PC-3 (cell line): ENCODE measurements at regions not wholly inside any gene's neighbourhood (a gene's known extent, or its start where the extent isn't known, plus 50 kb on each side); places are given as distances from the start of the nearest gene placed in this dataset.

ENCODE experiments used
- ATAC-seq: fragments of 200-7000 bp; cut with Tn5 transposase; 2 replicates; pipeline ENCODE4 v1.9.1; 2020; ENCODE audit warnings: mild to moderate bottlenecking, moderate library complexity
- BruUV-seq: library from RNA; stranded (reverse); fragments of 400-500 nt; replicated peaks from 2 replicates; lab custom pipeline; 2021; lab: Mats Ljungman, UMichigan
- CTCF ChIA-PET: fragments of 300-600 bp; sonication (Branson Sonifier 250); formaldehyde crosslinking; loops from one replicate; lab custom pipeline; 2022; ENCODE audit warnings: antibody characterized with exemption; lab: Charles Lee
- POLR2A ChIA-PET: fragments of 300-600 bp; sonication (Branson Sonifier 250); formaldehyde crosslinking; loops from one replicate; lab custom pipeline; 2022; ENCODE audit warnings: antibody characterized with exemption; ENCODE audit not compliant: unreplicated experiment; lab: Charles Lee
- DNase-seq: peaks from one replicate; pipeline ENCODE4 v3.0.0-alpha.2; 2015
- H2AFZ ChIP-seq: fragments of 300-600 bp; sonication (generic); 2 replicates; pipeline ENCODE4 v1.6.0; 2016; ENCODE audit warnings: antibody characterized with exemption, low read length
- H3F3A ChIP-seq: fragments of 300-600 bp; sonication (generic); one replicate; pipeline ENCODE4 v1.6.0; 2017; ENCODE audit warnings: antibody characterized with exemption, low read length, control low read depth, mild to moderate bottlenecking; ENCODE audit not compliant: unreplicated experiment
- H3K27ac ChIP-seq: fragments of 300-600 bp; sonication (generic); 2 replicates; pipeline ENCODE4 v1.5.1; 2016; ENCODE audit warnings: mild to moderate bottlenecking, low read length
- H3K27me3 ChIP-seq: fragments of 300-600 bp; sonication (generic); 2 replicates; pipeline ENCODE4 v1.6.1; 2016; ENCODE audit warnings: low read length, mixed read lengths
- H3K36me3 ChIP-seq: fragments of 300-600 bp; sonication (generic); 2 replicates; pipeline ENCODE4 v1.6.1; 2016; ENCODE audit warnings: low read depth, mixed run types, low read length, mixed read lengths
- H3K4me1 ChIP-seq: fragments of 300-600 bp; sonication (generic); 2 replicates; pipeline ENCODE4 v1.5.1; 2016; ENCODE audit warnings: low read length; ENCODE audit not compliant: insufficient read depth
- H3K4me2 ChIP-seq: fragments of 300-600 bp; sonication (generic); 2 replicates; pipeline ENCODE4 v1.6.0; 2016; ENCODE audit warnings: low read length
- H3K4me3 ChIP-seq: fragments of 300-600 bp; sonication (generic); 2 replicates; pipeline ENCODE4 v1.5.1; 2016; ENCODE audit warnings: mild to moderate bottlenecking, low read length, mixed read lengths
- H3K79me2 ChIP-seq: fragments of 300-600 bp; sonication (generic); 2 replicates; pipeline ENCODE4 v1.6.1; 2017; ENCODE audit warnings: low read length, mixed read lengths
- H3K9ac ChIP-seq: fragments of 300-600 bp; sonication (generic); 2 replicates; pipeline ENCODE4 v1.6.0; 2016; ENCODE audit warnings: mild to moderate bottlenecking, low read length
- H3K9me2 ChIP-seq: fragments of 300-600 bp; sonication (generic); replicated peaks from 2 replicates; pipeline ENCODE4 v1.6.1; 2016; ENCODE audit warnings: mixed run types, low read length, mixed read lengths
- H3K9me3 ChIP-seq: fragments of 300-600 bp; sonication (generic); 2 replicates; pipeline ENCODE4 v1.6.1; 2016; ENCODE audit warnings: low read length, mixed read lengths
- H4K20me1 ChIP-seq: fragments of 300-600 bp; sonication (generic); 2 replicates; pipeline ENCODE4 v1.6.1; 2016; ENCODE audit warnings: low read length, mixed read lengths
- CTCF ChIP-seq: fragments of 300-600 bp; sonication (generic); conservative IDR thresholded peaks from 2 replicates; pipeline ENCODE4 v1.5.1; 2017; ENCODE audit warnings: antibody characterized with exemption, low read depth, mild to moderate bottlenecking, low read length
- EZH2 ChIP-seq: fragments of 300-600 bp; sonication (generic); IDR thresholded peaks from one replicate; pipeline ENCODE4 v1.6.1; 2017; ENCODE audit warnings: antibody characterized with exemption, mild to moderate bottlenecking, low read length; ENCODE audit not compliant: unreplicated experiment
- EZH2phosphoT487 ChIP-seq: fragments of 300-600 bp; sonication (generic); IDR thresholded peaks from 2 replicates; pipeline ENCODE4 v1.6.1; 2018; ENCODE audit warnings: mild to moderate bottlenecking, antibody characterized with exemption, low read length, borderline replicate concordance
- intact Hi-C: fragments of 100-400 bp; cut with micrococcal nuclease; formaldehyde crosslinking; loops from 2 replicates; pipeline ENCODE4 v1.9.0; 2023

- H4K20me1 ChIP-seq = no peaks in the 10 kb centered on the region
- H3F3A ChIP-seq = no peaks in the 10 kb centered on the region
- no peak overlapping the region for H3K4me2 ChIP-seq
- intact Hi-C loops = no loop called here
- no peak overlapping the region for H2AFZ ChIP-seq
- DNase-seq = no peak
- no peaks in the 10 kb centered on the region for H3K79me2 ChIP-seq
- ATAC-seq = no peak
- H3K9ac ChIP-seq = no peak overlapping the region
- TF ChIP-seq EZH2phosphoT487 = no peak
- no peak for TF ChIP-seq CTCF
- no peak for TF ChIP-seq EZH2
- no peak overlapping the region for H3K27ac ChIP-seq
- H3K4me1 ChIP-seq = no peaks in the 10 kb centered on the region
- no peaks in the 10 kb centered on the region for H3K9me3 ChIP-seq
- ChIA-PET POLR2A (no interaction called here), CTCF (no interaction called here)
- H3K9me2 ChIP-seq = no peaks in the 10 kb centered on the region
- BruUV-seq = no TSS peak
- H3K4me3 ChIP-seq = no peak overlapping the region
- H3K27me3 ChIP-seq = no peaks in the 10 kb centered on the region
- H3K36me3 ChIP-seq = no peaks in the 10 kb centered on the region
Measured at GRCh38 chr5:28926422-28926821, 1888.0 kb upstream of the CDH9 start.

- TF ChIP-seq EZH2 (no peak), EZH2phosphoT487 (no peak), CTCF (no peak)
- intact Hi-C loops = loop anchor here (10.0 kb wide), 1 partner anchor 87 kb away; no protein-coding TSS in a partner anchor
- no peaks in the 10 kb centered on the region for H3K4me1 ChIP-seq
- ChIA-PET CTCF (no interaction called here), POLR2A (no interaction called here)
- H3K27ac ChIP-seq = no peak overlapping the region
- peak overlapping the region; percentile 37; the same call in 1 of the 2 replicates for H2AFZ ChIP-seq
- no peaks in the 10 kb centered on the region for H3K9me2 ChIP-seq
- no peak overlapping the region for H3K4me3 ChIP-seq
- H3K9ac ChIP-seq = no peak overlapping the region
- no TSS peak for BruUV-seq
- DNase-seq (no peak), ATAC-seq (no peak)
- no peaks in the 10 kb centered on the region for H4K20me1 ChIP-seq
- no peaks in the 10 kb centered on the region for H3F3A ChIP-seq
- no peaks in the 10 kb centered on the region for H3K79me2 ChIP-seq
- no peaks in the 10 kb centered on the region for H3K9me3 ChIP-seq
- peak overlapping the region; percentile 32; the same call in 1 of the 2 replicates for H3K4me2 ChIP-seq
- H3K27me3 ChIP-seq = no peaks in the 10 kb centered on the region
- H3K36me3 ChIP-seq = no peaks in the 10 kb centered on the region
Measured at GRCh38 chr5:28917631-28918030, 1879.2 kb upstream of the CDH9 start.

- H3K4me3 ChIP-seq = no peak overlapping the region
- H3K9me2 ChIP-seq = no peaks in the 10 kb centered on the region
- H3K4me1 ChIP-seq = no peaks in the 10 kb centered on the region
- H3K9ac ChIP-seq = no peak overlapping the region
- no peak for TF ChIP-seq EZH2phosphoT487
- ChIA-PET POLR2A (interaction anchor here (0.7 kb wide), 1 partner anchor 49 kb away, joined by 3 read pairs; no protein-coding TSS in a partner anchor), CTCF (no interaction called here)
- no peaks in the 10 kb centered on the region for H3K9me3 ChIP-seq
- no peak for ATAC-seq
- H3K27ac ChIP-seq = no peak overlapping the region
- no TSS peak for BruUV-seq
- no peaks in the 10 kb centered on the region for H3F3A ChIP-seq
- no peaks in the 10 kb centered on the region for H3K79me2 ChIP-seq
- no peak for DNase-seq
- no peak overlapping the region for H2AFZ ChIP-seq
- no peaks in the 10 kb centered on the region for H3K36me3 ChIP-seq
- H3K27me3 ChIP-seq = no peaks in the 10 kb centered on the region
- H4K20me1 ChIP-seq = no peaks in the 10 kb centered on the region
- H3K4me2 ChIP-seq = no peak overlapping the region
- intact Hi-C loops = loop anchor here (10.0 kb wide), 1 partner anchor 91 kb away; no protein-coding TSS in a partner anchor
Measured at GRCh38 chr5:28914297-28914696, 1875.9 kb upstream of the CDH9 start.
